GM19238 (cell line): ENCODE measurements at regions not wholly inside any gene's neighbourhood (a gene's known extent, or its start where the extent isn't known, plus 50 kb on each side); places are given as distances from the start of the nearest gene placed in this dataset.

Source experiments
- DNase-seq: peaks from one replicate; pipeline ENCODE4 v3.0.0; 2011; ENCODE audit warnings: low spot score; ENCODE audit not compliant: insufficient read length

DNA sequence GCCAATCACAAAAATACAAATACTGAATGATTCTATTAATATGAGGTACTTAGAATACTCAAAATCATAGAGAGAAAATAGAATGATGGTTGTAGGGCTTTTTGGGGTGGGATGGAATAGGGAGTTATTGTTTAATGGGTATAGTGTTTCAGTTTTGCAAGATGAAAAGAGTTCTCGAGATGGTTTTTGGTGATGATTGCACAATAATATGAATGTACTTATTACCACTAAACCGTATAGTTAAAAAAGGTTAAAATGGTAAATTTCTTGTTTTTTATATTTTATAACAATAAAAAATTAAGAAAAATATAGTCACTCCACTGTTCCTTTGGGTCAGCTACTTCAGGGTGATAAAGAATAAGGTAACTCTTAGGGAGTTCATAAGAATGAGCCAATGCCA is 560.1 kb downstream of the TDRD15 start:
- no peak for DNase-seq

DNA sequence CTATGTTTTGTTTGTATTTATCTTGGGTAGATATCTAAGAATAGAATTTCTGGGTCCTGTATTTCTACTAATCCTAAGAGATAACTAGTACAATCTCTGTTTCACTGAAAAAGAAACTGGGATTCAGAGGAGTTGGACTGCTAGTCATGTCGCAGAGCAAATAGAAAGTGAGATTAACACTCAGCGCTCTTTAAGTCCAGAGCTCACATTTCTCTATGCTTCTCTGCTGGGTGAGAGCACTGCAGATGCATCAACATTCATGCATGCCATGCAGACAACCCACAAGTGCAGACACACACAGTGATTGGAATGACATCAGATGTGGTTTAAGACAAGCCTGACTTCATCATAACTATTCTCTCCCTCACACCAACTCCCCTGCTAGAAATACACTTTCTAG is 563.8 kb downstream of the TDRD15 start:
- no peak for DNase-seq

DNA sequence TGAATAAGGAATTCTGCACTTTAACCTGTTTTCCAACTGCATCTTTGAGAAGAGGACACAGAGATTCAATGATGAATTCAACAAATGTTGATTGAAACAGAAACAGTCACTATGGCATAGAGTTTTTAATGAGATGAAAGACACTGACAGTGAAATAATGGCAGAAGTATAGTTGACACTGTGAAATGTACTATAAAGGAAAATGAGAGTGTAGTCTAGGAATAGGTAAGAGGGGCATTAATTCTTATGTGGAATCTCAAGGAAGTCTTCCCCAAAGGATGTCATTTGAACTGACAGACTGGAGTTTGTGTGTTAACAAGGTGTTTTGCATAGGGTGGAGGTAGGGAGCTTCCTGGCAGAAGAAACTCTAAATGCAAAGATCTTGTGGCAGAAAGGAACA is 566.2 kb downstream of the TDRD15 start:
- DNase-seq = no peak

DNA sequence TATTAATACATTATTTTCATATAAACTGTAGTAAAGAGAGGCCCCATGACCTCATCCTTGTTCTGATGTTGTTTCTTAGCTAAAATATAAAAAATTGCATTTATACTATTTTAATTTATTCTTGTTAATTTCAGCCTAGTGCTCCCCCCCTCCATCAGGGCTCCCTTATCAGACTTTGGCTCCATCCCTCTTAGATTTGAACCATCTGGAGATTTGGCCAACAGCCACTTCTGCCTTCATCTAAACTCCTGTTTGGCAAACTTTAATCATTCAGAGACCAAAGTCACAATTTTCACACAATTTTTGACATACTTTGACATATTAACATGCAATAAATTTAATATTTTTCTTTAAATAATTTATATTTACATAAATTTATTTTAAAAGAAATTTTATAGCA is 569.3 kb downstream of the TDRD15 start:
- DNase-seq = no peak

DNA sequence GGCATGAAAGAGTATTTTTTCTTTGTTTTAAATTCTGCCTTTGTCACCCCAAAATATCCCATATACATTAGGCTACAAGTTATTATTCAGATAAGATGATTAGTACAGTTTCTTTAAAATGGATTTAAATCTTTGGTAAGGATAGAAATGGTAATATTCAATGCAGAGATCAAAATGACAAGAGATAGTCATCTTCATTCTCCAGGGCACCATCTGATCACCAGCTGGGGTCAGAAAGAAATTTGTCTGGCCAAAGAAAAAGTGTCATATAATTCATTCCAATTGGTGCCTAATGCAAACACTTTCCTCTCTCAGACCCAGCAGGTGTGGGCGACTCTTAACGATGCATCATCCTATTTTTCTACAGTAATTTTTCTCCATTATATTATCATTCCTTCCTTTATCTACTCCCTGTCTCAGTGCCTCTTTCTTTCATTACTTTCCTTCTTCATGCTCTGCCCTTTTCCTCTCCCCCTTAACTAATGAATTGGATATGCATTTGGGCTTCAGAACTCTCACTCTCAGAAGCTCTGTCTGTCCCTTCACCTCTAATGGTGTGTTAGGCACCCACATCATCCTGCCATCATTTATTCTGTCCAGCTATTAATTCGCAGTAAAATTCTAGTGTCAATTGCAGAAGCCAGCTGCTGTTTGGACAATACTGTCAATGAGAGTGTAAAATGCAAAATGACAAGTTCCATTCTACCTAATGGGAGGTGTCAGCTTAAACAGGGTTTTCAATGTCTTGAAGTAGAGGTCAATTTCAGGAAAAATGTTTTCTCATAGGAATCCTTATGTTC is 570.5 kb downstream of the TDRD15 start:
- DNase-seq = no peak

DNA sequence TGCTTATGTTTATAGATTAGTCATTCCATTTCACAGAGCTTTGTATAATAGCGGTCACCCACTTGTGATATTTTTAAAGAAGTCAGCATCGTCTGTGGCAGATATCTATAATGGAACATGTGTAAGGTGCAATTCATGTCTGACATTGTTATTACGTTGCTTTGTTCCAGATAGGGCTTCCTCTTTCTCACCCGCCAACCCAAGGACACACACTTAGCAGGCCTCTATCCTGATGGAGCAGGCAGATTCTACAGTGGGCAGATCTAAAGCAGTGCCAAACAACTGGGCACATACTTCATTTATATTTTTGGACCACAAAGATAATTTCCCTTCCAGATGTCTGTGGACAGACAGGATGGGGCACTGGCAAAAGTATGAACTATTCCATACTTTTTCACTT is 573.1 kb downstream of the TDRD15 start:
- no peak for DNase-seq

DNA sequence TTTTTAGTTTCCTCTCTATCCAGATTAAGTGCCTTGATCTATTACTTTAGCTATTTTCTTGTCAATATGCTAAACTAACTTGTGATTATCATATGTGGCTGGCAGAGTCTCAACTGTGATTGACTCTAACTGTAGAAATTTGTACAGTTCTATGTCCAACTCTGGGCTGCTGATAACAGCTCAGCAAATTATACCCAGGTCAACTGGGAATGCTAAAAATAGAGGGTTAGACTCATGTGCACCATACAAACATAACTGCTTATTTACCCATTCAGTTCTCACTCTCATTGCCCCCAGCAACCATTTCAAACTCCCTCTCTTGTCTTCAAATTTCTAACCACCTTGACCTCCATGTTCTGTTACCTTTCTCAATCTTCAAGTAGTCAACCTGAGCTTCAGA is 576.9 kb downstream of the TDRD15 start:
- DNase-seq = no peak

DNA sequence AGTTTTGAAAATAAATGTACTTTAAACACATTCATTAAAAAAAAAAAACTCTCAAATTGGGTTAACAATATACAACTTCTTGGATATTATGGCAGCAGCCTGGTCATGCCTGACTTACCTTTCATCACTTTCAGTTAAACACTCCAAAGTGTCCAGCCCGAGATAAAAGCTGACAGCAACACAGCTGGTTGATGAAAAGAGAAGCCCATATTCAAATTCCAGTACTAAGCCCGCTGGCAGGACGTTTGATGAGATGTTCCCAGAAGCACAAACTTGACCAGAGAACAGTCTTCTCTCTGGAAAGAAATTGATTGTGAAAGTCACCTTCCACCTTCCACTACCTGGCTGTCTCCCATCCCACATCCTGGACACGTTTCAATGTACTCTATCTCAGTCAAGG is 586.3 kb downstream of the TDRD15 start:
- no peak for DNase-seq

DNA sequence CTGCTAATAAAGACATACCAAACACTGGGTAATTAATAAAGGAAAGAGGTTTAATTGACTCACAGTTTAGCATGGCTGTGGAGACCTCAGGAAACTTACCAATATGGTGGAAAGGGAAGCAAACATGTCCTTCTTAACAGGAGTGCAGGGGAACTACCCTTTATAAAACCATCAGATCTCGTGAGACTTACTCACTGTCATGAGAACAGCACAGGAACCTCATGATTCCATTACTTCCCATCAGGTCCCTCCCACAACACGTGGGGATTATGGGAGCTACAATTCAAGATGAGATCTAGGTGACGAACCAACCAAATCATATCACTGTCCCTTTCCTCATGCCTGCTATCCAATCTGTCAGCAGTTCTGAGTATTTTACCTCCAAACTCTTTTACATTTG is 586.7 kb downstream of the TDRD15 start:
- DNase-seq = no peak

DNA sequence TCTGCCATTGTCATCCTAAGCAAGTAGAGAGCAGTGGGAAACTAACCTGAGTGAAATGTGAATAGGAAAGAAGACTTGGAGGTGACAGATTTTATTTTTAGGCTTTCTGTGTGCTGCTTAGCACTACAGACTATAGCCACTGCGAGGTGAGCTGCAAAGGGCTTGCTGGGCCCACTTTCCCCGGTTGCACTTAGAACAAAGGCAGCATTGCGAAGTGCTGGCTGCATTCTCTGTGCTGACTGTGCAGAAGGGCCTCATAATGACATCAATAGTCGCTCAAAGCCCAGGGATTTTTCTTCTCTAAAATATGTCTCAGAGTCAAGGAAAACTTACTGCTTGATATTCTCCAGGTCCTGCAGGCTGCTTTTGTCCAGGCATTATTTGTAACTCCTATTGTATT is 592.1 kb downstream of the TDRD15 start:
- DNase-seq = no peak

DNA sequence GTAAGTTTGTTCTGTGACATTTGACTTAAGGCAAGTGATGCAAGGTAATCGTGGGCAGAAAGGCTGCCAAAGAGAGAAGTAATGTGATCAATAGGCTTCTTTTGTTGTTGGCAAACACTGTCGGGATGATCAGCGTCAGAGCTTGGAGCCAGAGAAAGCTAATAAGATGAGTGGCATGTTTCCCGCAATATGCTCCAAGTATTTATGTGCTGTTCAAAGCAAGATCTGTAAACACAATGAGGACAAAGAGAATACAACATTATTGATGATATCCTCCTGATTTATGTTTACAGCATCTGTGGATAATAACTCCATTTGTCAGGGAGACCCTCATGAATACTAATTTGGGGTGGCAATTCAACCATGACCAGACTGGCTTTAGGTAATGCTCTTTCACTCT is 603.3 kb downstream of the TDRD15 start:
- no peak for DNase-seq

DNA sequence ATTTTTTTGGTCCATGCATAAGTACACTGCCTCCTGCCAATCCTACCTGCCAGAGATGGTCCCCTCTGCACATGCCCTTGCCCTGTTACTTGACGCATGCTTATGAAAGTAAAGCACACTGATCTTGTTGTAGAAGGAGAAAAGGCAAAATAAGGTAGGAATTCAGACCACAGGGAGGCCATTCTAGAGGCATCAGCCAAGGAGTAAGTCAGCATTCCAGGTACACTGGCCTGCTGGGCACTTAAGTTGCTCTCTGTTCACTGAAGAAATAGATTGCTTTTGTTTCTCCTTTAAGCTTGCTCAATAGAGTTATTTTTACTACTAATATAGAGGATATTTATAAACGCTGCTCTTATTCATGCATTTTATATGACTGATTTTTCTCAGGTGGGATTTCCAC is 604.4 kb downstream of the TDRD15 start:
- no peak for DNase-seq

DNA sequence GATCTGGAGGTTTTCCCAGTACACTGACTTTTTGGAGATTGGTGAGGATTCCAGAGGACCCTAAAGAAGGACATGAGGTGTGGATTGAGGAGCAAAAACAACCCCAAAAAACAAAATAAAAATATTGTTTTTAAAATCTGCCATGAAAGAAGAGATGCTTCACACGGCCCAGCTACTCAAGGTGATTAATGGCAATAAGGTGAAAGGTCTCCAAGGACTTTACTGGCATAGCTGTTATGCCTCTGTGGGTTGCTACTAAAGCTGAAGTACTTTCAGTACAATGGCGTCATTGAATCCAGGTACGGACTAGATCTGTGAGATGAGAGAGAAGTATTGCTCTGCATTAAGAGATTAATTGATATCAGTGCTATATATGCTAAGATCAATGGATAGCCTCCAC is 606.4 kb downstream of the TDRD15 start:
- no peak for DNase-seq

DNA sequence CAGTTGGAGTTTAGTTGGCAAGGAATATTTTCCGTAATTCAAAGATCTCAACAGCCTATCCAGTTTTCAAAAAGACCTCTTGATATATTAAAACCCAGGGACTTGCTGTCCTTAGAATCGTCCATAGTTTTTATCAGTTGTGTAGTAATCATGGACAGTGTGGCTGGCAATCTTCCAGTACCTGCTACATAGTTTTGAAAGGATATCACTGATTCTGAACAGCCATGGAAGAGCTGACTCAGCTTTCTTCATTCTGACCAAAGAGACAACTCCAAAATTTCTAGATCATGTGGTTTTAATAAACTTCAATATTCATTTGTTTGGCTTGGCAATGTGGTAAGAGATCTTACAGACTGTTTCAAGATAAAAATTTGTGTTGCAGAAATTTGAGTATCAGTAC is 616.7 kb downstream of the TDRD15 start:
- no peak for DNase-seq

DNA sequence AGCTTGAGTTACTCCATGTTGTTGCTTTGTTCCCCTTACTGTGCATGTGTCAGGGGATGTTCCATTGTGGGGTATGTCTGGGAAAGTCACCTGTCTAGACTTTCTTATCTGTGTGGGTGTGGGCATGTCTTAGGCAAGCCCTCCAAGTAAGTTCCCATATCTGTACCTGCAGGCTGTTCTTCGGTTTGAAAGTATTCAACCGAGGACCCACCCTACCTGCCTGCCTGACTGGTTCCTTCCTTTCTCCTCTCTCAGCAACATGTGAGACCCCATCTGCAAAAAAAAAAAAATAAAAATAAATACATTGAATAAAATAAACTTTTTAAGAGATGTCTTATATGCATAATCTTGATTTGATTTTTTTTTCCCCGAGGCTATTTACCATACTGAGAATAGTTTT is 622.7 kb downstream of the TDRD15 start:
- DNase-seq = no peak

DNA sequence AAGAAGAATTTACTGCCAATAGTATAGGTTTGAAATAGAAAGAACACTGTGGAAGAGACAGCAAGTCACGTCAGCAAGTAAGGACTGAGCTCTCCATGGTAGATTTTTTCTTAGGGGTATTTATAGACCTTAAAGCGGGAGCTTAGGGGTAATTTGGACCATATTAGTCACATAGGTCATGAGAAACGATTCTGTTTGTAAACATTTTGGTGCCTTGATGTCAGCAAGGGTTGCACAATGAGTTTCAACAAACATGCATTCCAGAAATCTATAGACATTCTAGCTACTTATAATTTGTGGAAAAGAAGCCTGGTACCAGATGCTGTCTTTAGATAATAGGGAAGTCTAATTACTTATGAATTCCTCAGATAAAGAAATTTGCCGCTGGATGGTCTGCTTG is 624.7 kb downstream of the TDRD15 start:
- DNase-seq = no peak

DNA sequence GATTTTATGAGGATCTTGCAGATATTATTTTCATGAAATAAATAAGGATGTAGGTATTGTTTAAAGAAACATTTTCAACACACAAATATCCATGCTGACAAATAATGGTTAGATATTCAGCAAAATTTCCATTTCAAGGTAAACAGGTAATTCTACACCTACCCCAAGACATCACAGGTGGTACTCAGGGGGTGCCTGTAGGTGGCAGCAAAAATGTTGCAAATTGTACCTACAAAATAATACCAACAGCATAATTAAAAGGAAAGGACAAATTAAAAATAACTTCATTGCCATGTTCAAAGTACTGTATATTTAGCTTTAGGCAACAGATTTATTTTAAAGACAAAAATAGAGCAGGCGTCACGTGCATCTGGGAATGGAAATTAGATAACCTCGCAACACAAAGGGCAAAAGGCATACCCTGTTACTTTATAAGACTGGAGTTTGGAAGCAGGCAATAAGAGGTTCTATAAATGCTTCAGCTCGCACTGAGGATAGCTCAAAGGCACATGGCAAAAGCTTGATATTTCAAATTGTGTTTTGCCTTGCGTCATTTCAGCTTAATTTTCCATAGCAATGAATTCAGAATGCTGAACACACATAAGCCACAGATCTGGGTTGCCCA is 630.5 kb downstream of the TDRD15 start:
- no peak for DNase-seq

DNA sequence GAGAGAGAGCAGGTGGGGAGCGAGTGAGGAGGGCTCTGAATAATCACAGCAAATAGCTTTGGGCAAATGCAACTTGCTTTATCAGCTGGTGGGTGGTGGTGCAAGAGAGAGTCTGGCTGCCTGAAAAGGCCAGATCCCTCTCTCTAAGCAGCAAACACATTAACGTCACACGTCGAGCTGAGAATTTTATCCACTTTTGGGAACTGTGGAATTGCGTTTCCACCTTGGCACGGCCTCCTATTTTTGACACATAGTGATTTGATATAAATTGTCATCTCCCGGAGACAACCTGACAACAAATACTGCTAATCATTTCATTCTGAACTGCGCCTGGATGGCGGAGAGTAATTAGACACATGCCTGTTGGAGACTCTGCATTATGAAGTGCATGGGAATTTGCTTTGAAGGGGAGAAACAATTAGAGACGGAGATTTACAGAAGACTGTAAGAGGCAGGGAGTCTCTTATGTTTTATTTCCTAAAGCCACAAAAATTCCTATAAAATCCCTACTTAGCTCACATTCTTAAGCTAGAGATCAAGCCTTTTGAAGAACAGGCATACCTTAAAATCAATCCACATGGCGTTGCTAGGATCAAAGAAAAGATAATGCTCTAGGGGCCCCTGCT is 634.1 kb downstream of the TDRD15 start:
- no peak for DNase-seq

DNA sequence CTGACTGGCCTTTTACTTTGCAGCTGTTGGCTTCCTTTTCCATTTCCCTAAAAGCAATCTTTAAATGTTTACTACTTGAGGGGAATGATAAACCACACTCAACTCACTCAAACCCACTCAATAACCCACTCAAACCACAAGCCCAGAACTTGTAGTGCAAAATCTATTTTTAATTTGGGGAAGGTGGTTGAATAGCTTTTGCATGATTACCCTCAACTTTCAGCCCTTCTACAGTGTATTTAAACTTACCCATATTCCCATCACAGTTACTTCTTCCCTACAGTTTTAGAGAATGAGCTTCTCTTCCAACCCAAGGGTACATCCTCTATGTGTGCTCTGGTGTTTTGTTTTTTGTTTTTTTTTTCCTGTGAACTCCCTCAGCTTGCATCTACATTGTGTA is 636.1 kb downstream of the TDRD15 start:
- DNase-seq = no peak

DNA sequence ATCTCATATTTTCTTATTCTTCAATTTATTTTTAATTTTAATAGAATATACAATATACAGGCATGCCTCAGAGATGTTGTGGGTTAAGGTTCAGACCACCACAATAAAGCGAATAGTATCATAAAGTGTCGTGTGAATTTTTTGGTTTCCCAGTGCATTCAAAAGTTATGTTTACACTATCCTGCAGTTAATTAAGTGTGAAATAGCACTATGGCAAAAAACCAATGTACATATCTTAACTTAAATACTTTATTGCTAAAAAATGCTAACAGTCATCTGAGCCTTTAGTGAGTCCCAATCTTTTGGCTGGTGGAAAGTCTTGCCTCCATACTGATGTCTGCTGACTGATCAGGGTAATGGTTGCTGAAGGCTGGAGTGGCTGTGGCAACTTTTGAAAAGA is 637.6 kb downstream of the TDRD15 start:
- no peak for DNase-seq

DNA sequence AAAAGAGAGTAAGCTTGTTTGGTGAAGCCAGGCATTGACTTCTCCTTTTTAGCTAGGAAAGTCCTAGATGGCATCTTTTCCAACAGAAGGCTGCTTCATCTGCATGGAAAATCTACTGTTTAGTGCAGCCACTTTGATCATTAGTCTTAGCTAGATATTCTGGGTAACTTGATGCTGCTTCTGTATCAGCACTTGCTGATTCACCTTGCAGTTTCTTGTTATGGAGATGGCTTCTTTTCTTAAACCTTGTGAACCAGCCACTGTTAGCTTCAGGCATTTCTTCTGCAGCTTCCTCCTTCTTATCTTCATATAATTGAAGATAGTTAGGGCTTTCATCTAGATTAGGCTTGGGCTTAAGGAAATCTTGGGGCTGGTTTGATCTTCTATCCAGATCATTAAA is 639.7 kb downstream of the TDRD15 start:
- DNase-seq = no peak

DNA sequence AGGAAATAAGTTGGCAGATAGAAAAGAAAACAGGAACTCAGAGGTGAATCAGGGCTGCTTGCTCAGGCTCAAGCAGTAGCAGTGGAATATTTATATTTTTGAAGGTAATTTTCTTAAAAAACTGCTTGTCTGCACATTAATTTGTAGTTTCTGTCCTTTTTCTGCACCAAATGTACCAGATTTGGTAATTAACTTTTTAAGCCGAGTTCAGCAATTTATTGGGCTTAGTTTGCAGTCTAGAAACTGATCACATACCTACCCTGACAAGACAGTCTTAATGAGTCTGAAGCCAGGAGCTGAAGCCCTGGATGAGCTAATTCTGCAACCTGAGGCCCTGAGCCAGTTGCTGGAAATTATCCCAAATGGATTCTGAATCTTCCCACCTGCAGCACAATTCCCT is 647.0 kb downstream of the TDRD15 start:
- DNase-seq = no peak

DNA sequence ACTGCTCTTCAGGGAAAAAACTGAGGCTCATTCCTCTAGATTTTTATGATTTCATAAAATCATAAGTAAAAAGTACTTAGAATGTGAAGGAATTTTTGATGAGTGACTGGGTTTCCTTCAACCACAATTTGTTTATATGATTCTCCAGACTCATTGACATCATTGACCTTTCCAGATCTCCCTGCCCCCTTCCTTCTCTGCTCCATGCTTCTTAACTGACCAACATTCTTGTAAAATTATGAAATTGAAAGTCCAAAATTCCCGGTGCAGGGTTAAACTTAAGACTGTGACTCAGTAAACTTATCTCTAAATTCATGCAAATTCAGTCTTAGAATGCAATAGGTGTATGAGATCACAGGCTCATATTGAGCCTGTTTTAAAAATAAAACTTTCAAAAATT is 648.9 kb downstream of the TDRD15 start:
- no peak for DNase-seq
